GM12878 (cell line): ENCODE measurements at regions not wholly inside any gene's neighbourhood (a gene's known extent, or its start where the extent isn't known, plus 50 kb on each side); places are given as distances from the start of the nearest gene placed in this dataset.

Experiments
- ATAC-seq: fragments of 200-7000 bp; cut with Tn5 transposase; 3 replicates; pipeline ENCODE4 v1.9.1; 2020; ENCODE audit warnings: mild to moderate bottlenecking, moderate library complexity
- BruUV-seq: library from RNA; stranded (reverse); fragments of 400-500 nt; replicated peaks from 2 replicates; lab custom pipeline; 2021; lab: Mats Ljungman, UMichigan
- CTCF ChIA-PET: fragments of 300-600 bp; sonication (Branson Sonifier 250); formaldehyde crosslinking; extraction: SDS; loops from one replicate; lab custom pipeline; 2021; ENCODE audit warnings: inconsistent platforms; lab: Yijun Ruan, JAX
- POLR2A ChIA-PET: fragments of 350-600 bp; formaldehyde crosslinking; extraction: SDS; loops from one replicate; lab custom pipeline; 2021; ENCODE audit warnings: inconsistent platforms; lab: Charles Lee
- RAD21 ChIA-PET: fragments of 300-600 bp; sonication (Branson Sonifier 250); formaldehyde crosslinking; loops from one replicate; lab custom pipeline; 2023; ENCODE audit warnings: antibody characterized with exemption; ENCODE audit not compliant: unreplicated experiment; lab: Charles Lee
- SMC1A ChIA-PET: fragments of 300-600 bp; sonication (Branson Sonifier 250); formaldehyde crosslinking; loops from one replicate; lab custom pipeline; 2023; ENCODE audit not compliant: unreplicated experiment, uncharacterized antibody; lab: Charles Lee
- DNase-seq: peaks from one replicate; pipeline ENCODE4 v3.0.0-alpha.2; 2011; ENCODE audit warnings: low read depth, low spot score
- FAIRE-seq: peaks from 3 replicates; lab custom pipeline; 2011; peaks lifted over from hg19 to GRCh38; lab: Jason Lieb, UNC
- H2AFZ ChIP-seq: 2 replicates; pipeline ENCODE4 v1.6.0; 2011; ENCODE audit warnings: low read depth, low read length, control low read depth; ENCODE audit not compliant: control insufficient read depth
- H3K27ac ChIP-seq: 2 replicates; pipeline ENCODE4 v1.5.1; 2011; ENCODE audit warnings: control low read depth; ENCODE audit not compliant: control insufficient read depth, insufficient read depth
- H3K27me3 ChIP-seq, 2 experiments: replicated peaks in 1 of 2; 2 replicates each; pipeline versions ENCODE4 v1.6.0 to v1.6.1; 2011; ENCODE audit warnings: low read length in 1 of 2; ENCODE audit not compliant: control insufficient read depth in 2 of 2, insufficient read depth in 2 of 2
- H3K36me3 ChIP-seq, 2 experiments: 2 replicates each; pipeline ENCODE4 v1.5.1; 2011; ENCODE audit warnings: low read length in 1 of 2; ENCODE audit not compliant: control insufficient read depth in 2 of 2, insufficient read depth in 2 of 2
- H3K4me1 ChIP-seq: 2 replicates; pipeline ENCODE4 v1.6.1; 2011; ENCODE audit warnings: mild to moderate bottlenecking, low read length, moderate library complexity, mixed read lengths; ENCODE audit not compliant: control insufficient read depth, insufficient read depth
- H3K4me2 ChIP-seq: 2 replicates; pipeline ENCODE4 v1.6.0; 2011; ENCODE audit warnings: control low read depth; ENCODE audit not compliant: control insufficient read depth, insufficient read depth
- H3K4me3 ChIP-seq: fragments of 200-600 bp; sonication (generic); 2 replicates; pipeline ENCODE4 v1.5.1; 2016
- H3K79me2 ChIP-seq: 2 replicates; pipeline ENCODE4 v1.6.0; 2011; ENCODE audit warnings: low read length; ENCODE audit not compliant: control insufficient read depth, insufficient read depth
- H3K9ac ChIP-seq: 2 replicates; pipeline ENCODE4 v1.8.0; 2011; ENCODE audit warnings: low read length, control low read depth, mixed read lengths; ENCODE audit not compliant: control insufficient read depth, insufficient read depth
- H3K9me3 ChIP-seq: replicated peaks from 3 replicates; pipeline ENCODE4 v1.5.1; 2011; ENCODE audit warnings: mild to moderate bottlenecking, low read length; ENCODE audit not compliant: control insufficient read depth, insufficient read depth
- H4K20me1 ChIP-seq: 2 replicates; pipeline ENCODE4 v1.6.0; 2011; ENCODE audit not compliant: control insufficient read depth, insufficient read depth
- CHD4 ChIP-seq: fragments of 200-600 bp; sonication (generic); IDR thresholded peaks from 2 replicates; pipeline ENCODE4 v1.6.1; 2016; ENCODE audit warnings: mild to moderate bottlenecking
- EZH2 ChIP-seq: IDR thresholded peaks from 2 replicates; pipeline ENCODE4 v1.6.1; 2012; ENCODE audit warnings: low read depth, mild to moderate bottlenecking, control low read depth, inconsistent platforms, low read length, borderline replicate concordance; ENCODE audit not compliant: control insufficient read depth
- GABPA ChIP-seq: IDR thresholded peaks from 2 replicates; pipeline ENCODE4 v1.6.1; 2014; ENCODE audit warnings: antibody characterized with exemption, low read depth, mild to moderate bottlenecking, inconsistent platforms
- GATAD2B ChIP-seq: fragments of 450-650 bp; conservative IDR thresholded peaks from 2 replicates; pipeline ENCODE4 v1.6.1; 2017; ENCODE audit warnings: low read depth, mild to moderate bottlenecking, moderate library complexity
- NFXL1 ChIP-seq: fragments of 450-650 bp; IDR thresholded peaks from 2 replicates; pipeline ENCODE4 v1.6.1; 2017; ENCODE audit warnings: antibody characterized with exemption, mild to moderate bottlenecking, borderline replicate concordance
- NR2F1 ChIP-seq: fragments of 450-650 bp; conservative IDR thresholded peaks from 2 replicates; pipeline ENCODE4 v1.6.1; 2017; ENCODE audit warnings: mild to moderate bottlenecking
- POLR2A ChIP-seq: IDR thresholded peaks from 2 replicates; pipeline ENCODE4 v1.6.1; 2011; ENCODE audit warnings: low read depth, mild to moderate bottlenecking, low read length
- RUNX3 ChIP-seq: IDR thresholded peaks from 2 replicates; pipeline ENCODE4 v1.6.1; 2012; ENCODE audit warnings: low read length, inconsistent platforms
- SMAD5 ChIP-seq: IDR thresholded peaks from 2 replicates; pipeline ENCODE4 v1.6.1; 2016; ENCODE audit warnings: antibody characterized with exemption, low read depth
- SREBF2 ChIP-seq: IDR thresholded peaks from 2 replicates; pipeline ENCODE4 v1.6.1; 2012; ENCODE audit warnings: mild to moderate bottlenecking, low read length
- WGBS: methylation state at CpG from one replicate; pipeline ENCODE4 v1.1.6; 2016; ENCODE audit warnings: low lambda C conversion rate; ENCODE audit not compliant: insufficient replicate concordance, insufficient coverage; ENCODE audit errors: missing lambda C conversion rate; 5-methylcytosine and 5-hydroxymethylcytosine counted together
- in situ Hi-C: fragments of 300-500 bp; cut with MboI; formaldehyde crosslinking; loops from 9 replicates; pipeline ENCODE4 v1.14.3; 2018; ENCODE audit warnings: mixed read lengths
- intact Hi-C: fragments of 100-400 bp; cut with micrococcal nuclease; formaldehyde crosslinking; loops from one replicate; pipeline ENCODE4 v1.14.2; 2022; ENCODE audit not compliant: unreplicated experiment
- TF ChIP-seq, protein P1 (sequence below), 3 experiments: IDR thresholded peaks in 2 of 3; conservative IDR thresholded peaks in 1 of 3; 2 replicates each; pipeline ENCODE4 v1.5.1; 2011; ENCODE audit warnings: low read depth in 3 of 3, low read length in 3 of 3, mild to moderate bottlenecking in 3 of 3, control low read depth in 2 of 3, moderate library complexity in 2 of 3, inconsistent platforms in 1 of 3, mixed read lengths in 1 of 3; ENCODE audit not compliant: control insufficient read depth in 2 of 3, insufficient read depth in 1 of 3; ENCODE audit errors: extremely low read depth in 1 of 3
- TF ChIP-seq, protein P2 (sequence below): IDR thresholded peaks from 2 replicates; pipeline ENCODE4 v1.6.1; 2011; ENCODE audit warnings: low read depth, low read length, improper control_type of control experiment, borderline replicate concordance
- TF ChIP-seq, protein P3 (sequence below): fragments of 150-350 bp; IDR thresholded peaks from 2 replicates; pipeline ENCODE4 v1.6.1; 2014; ENCODE audit warnings: mild to moderate bottlenecking, low read depth, low read length

DNA sequence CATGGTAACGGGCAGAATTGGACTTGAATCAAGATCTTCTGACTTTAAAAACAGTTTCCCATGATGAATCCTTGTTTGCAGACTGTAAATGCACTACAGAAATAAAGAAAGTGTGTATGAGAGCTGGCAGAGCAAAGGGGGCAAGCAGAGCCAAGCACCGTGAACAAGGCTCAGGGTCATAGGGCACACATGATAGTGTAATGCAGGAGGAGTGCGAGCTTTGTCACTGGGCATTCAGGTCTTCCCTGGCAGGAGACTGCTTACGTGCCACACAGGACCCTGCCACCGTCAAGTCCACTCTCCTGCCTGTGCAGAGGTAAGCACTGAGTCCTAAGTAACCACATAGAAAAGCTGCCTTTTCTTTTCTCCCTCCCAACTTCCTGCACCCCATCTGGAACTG is 93.1 kb upstream of the NPVF start (continued):
- TF ChIP-seq, protein P1, sequence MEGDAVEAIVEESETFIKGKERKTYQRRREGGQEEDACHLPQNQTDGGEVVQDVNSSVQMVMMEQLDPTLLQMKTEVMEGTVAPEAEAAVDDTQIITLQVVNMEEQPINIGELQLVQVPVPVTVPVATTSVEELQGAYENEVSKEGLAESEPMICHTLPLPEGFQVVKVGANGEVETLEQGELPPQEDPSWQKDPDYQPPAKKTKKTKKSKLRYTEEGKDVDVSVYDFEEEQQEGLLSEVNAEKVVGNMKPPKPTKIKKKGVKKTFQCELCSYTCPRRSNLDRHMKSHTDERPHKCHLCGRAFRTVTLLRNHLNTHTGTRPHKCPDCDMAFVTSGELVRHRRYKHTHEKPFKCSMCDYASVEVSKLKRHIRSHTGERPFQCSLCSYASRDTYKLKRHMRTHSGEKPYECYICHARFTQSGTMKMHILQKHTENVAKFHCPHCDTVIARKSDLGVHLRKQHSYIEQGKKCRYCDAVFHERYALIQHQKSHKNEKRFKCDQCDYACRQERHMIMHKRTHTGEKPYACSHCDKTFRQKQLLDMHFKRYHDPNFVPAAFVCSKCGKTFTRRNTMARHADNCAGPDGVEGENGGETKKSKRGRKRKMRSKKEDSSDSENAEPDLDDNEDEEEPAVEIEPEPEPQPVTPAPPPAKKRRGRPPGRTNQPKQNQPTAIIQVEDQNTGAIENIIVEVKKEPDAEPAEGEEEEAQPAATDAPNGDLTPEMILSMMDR (IDR thresholded peaks at IDR 0.05 in 2 of 3, conservative IDR thresholded peaks at IDR 0.05 in 1 of 3; ENCODE audit: control insufficient read depth in 2 of 3, extremely low read depth in 1 of 3, insufficient read depth in 1 of 3, low read depth in 3 of 3, low read length in 3 of 3), result no peak
- TF ChIP-seq SREBF2 (no peak), POLR2A (no peak)
- TF ChIP-seq, protein P2, sequence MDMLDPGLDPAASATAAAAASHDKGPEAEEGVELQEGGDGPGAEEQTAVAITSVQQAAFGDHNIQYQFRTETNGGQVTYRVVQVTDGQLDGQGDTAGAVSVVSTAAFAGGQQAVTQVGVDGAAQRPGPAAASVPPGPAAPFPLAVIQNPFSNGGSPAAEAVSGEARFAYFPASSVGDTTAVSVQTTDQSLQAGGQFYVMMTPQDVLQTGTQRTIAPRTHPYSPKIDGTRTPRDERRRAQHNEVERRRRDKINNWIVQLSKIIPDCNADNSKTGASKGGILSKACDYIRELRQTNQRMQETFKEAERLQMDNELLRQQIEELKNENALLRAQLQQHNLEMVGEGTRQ, result no peak
- TF ChIP-seq, protein P3, sequence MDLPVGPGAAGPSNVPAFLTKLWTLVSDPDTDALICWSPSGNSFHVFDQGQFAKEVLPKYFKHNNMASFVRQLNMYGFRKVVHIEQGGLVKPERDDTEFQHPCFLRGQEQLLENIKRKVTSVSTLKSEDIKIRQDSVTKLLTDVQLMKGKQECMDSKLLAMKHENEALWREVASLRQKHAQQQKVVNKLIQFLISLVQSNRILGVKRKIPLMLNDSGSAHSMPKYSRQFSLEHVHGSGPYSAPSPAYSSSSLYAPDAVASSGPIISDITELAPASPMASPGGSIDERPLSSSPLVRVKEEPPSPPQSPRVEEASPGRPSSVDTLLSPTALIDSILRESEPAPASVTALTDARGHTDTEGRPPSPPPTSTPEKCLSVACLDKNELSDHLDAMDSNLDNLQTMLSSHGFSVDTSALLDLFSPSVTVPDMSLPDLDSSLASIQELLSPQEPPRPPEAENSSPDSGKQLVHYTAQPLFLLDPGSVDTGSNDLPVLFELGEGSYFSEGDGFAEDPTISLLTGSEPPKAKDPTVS, result no peak

DNA sequence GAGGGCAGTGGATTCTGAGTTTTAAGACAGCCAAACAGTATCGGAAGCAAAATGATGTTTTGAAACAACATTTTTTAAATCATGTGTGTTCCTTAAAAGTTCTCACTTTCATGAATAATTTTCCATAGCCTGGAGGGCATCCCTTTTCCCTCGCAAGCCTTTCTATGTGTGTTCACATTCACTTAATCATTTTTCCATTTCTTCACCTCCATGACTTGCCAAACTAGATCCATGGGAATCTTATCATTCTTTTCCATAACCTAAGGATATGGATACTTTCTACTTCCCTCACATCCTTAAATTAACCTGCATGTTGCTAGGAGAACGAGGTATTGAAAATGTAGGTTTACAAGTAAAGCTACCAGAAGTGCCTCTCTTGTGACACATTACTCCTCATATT is 94.2 kb upstream of the NPVF start:
- H3K9me3 ChIP-seq, result no peaks in the 10 kb centered on the region
- ATAC-seq (no peak), DNase-seq (no peak), FAIRE-seq (no peak)
- H3K79me2 ChIP-seq, result no peaks in the 10 kb centered on the region
- ChIA-PET POLR2A (no interaction called here), CTCF (interaction anchor here (0.7 kb wide), 1 partner anchor 16 kb away, joined by 3 read pairs; no protein-coding TSS in a partner anchor), SMC1A (no interaction called here), RAD21 (no interaction called here)
- no peaks in the 10 kb centered on the region for H3K36me3 ChIP-seq
- no peak overlapping the region for H3K4me2 ChIP-seq
- TF ChIP-seq CHD4, result no peak
- TF ChIP-seq RUNX3, result no peak
- TF ChIP-seq NFXL1, result no peak
- no peak for TF ChIP-seq GABPA
- TF ChIP-seq SMAD5, result no peak
- no peak for TF ChIP-seq GATAD2B
- no peak for TF ChIP-seq EZH2
- no peak for TF ChIP-seq NR2F1
- no peak overlapping the region for H2AFZ ChIP-seq
- H3K4me3 ChIP-seq, result no peak overlapping the region
- no peaks in the 10 kb centered on the region for H4K20me1 ChIP-seq
- 31% methylated on average over 3 of the region's 3 CpGs for WGBS
- intact Hi-C loops (no loop called here), in situ Hi-C loops (no loop called here)
- H3K9ac ChIP-seq, result no peak overlapping the region
- no TSS peak for BruUV-seq
- no peaks in the 10 kb centered on the region; a peak in 1 of 4 replicates for H3K27me3 ChIP-seq
- no peaks in the 10 kb centered on the region for H3K4me1 ChIP-seq
- no peak overlapping the region for H3K27ac ChIP-seq
